Cardiac fibroblast (primary cell): ENCODE measurements at regions not wholly inside any gene's neighbourhood (a gene's known extent, or its start where the extent isn't known, plus 50 kb on each side); places are given as distances from the start of the nearest gene placed in this dataset.

ENCODE experiments used
- DNase-seq, 2 donors: peaks; one replicate each; pipeline versions ENCODE4 v3.0.0 to v3.0.0-alpha.2; 2010; ENCODE audit warnings: low read depth in 2 of 2
- H3K4me3 ChIP-seq, 2 donors: replicated peaks in 1 of 2; 1 replicate in 1 of 2; 2 replicates in 1 of 2; pipeline ENCODE4 v1.5.1; 2011; ENCODE audit warnings: low read depth in 2 of 2, low read length in 2 of 2, mild to moderate bottlenecking in 2 of 2, moderate library complexity in 1 of 2
- CTCF ChIP-seq: IDR thresholded peaks from one replicate; pipeline ENCODE4 v1.5.1; 2011; ENCODE audit warnings: low read depth, mild to moderate bottlenecking, low read length, inconsistent platforms

- TF ChIP-seq CTCF, result no peak
- no peak overlapping the region for H3K4me3 ChIP-seq
- DNase-seq, result no peak
Measured at GRCh38 chr4:151939670-151940069, 178.9 kb upstream of the GATB start.

GRCh38 chr4:151935411-151935810 is 174.6 kb upstream of the GATB start:
- TF ChIP-seq CTCF, result no peak
- no peak for DNase-seq

GRCh38 chr4:151934766-151935165 is 174.0 kb upstream of the GATB start:
- no peak overlapping the region for H3K4me3 ChIP-seq
- DNase-seq, result no peak
- TF ChIP-seq CTCF, result no peak

More at GRCh38 chr4:151935411-151935810, 174.6 kb upstream of the GATB start:
- no peak overlapping the region for H3K4me3 ChIP-seq

- H3K4me3 ChIP-seq, result no peak overlapping the region
- no peak for DNase-seq
- no peak for TF ChIP-seq CTCF
Measured at GRCh38 chr4:151933122-151933827, 172.5 kb upstream of the GATB start.

GRCh38 chr4:151931563-151931962 is 170.8 kb upstream of the GATB start:
- H3K4me3 ChIP-seq, result no peak overlapping the region
- no peak for TF ChIP-seq CTCF
- no peak for DNase-seq

GRCh38 chr4:151930372-151930771 is 169.6 kb upstream of the GATB start:
- DNase-seq, result no peak
- H3K4me3 ChIP-seq, result no peak overlapping the region
- no peak for TF ChIP-seq CTCF

GRCh38 chr4:151928112-151928511 is 167.3 kb upstream of the GATB start:
- no peak for DNase-seq
- H3K4me3 ChIP-seq, result no peak overlapping the region
- TF ChIP-seq CTCF, result no peak
